HG03039 (cell line): ENCODE measurements at regions not wholly inside any gene's neighbourhood (a gene's known extent, or its start where the extent isn't known, plus 50 kb on each side); places are given as distances from the start of the nearest gene placed in this dataset.
"Not testable (repeated sequence)": the region's sequence is repeated elsewhere in the genome, so short reads cannot be mapped to it uniquely, and the experiment has no call there.

Source experiments
- ATAC-seq: cut with Tn5 transposase; IDR thresholded peaks from one replicate; pipeline ENCODE4 v1.9.1; 2021; ENCODE audit warnings: mild to moderate bottlenecking, moderate library complexity; ENCODE audit not compliant: unreplicated experiment

DNA sequence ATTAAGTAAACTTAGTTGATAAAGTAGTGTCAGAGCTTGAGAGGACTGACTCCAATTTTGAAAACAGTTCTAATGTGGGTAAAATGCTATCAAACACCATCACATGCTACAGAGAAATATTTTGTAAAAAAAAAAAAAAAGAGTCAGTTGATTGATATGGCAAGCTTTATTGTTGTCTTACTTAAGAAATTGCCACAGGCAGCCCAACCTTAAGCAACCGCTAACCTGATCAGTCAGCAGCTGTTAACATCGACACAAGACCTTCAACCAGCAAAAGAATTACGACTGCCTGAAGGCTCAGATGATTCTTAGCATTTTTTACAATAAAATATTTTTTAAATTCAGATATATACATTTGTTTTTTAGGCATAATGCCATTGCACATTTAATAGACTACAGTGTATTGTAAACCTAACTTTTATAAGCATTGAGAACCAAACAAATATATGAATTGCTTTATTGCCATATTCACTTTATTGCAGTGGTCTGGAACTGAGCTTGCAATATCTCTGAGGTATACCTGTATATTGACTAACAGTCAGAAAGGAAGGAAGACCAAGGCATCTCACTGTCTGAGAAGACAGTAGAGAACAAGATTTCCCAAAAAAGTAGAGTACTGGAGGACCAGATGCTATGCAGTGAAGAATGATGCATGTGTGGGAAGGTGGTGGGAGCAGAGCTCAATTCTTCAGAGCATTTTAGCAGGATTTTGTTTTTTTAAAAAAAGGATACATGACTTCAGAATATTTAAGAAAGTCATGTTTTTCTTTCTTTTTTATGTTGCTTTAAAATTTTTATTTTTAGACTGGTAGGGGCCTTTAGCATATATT, 973.8 kb upstream of the GYPC start:
- ATAC-seq, result no peak

DNA sequence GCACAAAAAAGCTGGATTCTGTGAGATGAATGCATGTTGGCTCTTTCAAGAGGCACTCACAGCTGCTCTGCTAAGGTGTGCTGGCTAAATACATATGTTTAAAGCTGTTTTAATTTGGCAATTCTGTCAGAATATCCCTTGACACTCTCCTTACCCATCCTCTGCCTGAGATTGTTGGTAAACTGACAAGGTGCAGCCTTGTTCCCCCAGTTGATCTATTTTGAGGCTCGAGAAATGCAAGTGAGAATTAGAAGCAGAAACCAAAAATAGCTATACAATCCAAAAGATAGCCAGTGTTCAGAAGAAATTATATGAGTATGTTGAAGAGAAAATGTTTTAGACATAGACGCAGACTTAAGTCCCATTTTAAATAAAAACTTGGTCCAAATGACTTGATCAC, 971.7 kb upstream of the GYPC start:
- ATAC-seq, result no peak

DNA sequence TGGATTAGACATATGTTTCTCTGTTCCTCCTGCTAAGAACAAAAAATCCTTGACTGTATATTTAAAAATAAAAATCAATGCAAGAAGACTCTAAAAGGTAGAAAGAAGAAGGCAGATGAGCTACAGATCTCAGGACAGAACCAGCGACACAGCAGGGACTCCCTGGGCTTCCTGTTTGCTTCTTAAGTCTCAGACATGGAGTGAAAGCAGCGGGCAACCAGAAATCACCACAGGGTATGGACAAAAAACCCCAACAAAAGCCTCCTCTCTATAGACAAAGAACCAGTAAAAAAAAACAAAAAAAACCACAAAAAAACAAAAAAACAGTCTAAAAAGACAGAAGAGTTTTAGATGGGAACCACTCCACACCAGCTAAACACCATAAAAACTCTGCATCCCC, 971.0 kb upstream of the GYPC start:
- ATAC-seq, result no peak

DNA sequence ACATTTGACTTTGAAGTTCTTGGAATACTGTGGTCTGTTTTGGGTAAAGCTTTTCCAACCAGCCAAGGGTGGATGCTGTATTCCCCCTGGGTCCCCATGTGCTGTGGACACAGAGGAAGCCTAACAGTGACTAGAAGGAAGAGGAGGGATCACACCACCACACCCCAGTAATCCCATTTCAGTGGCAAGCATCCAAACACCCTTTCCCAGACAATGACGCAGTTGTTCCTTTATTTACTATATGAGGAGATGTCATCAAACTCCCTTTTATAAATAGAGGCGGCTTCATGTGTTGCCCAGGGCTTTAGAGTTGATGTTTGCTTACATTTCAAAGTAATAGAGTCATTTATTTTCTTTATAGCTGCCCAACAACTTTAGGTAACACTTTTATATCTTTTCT, 959.4 kb upstream of the GYPC start:
- ATAC-seq, result no peak

DNA sequence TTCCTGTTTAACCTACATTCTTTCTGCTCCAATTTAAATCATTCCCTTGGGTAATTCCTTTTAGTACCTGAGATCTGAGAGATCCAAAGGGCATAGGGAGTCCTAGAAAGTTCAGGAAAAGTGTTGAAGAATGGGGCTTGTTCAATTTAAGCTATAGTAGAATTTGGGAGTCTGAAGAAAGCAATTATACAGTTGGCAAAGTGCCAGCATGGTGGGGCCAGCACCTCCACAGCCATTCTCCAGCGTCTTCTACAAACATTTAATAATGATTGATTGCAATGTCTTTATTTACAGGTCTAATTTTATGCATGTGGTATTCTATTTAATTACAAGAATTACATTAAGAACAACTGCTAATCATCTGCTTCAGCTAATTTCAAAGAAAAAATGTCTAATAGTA, 957.7 kb upstream of the GYPC start:
- no peak for ATAC-seq

DNA sequence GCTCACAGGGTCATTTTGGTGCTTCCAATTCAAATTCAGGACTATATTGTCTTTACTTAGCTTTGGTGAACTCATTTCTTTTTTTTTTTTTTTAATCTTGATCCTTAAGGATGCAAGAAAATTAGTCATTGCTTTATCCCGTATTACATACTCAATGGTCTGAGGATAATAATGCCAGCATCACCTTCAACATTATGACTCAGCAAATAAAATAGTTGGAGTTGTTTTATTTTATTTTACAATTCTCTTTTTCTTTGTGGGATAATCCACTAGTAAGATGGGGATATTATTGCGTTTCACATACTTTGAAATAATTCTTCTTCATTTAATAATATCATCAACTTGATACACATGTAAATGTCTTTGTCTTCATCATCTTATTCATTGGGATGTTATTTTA, 954.9 kb upstream of the GYPC start:
- ATAC-seq, result no peak

DNA sequence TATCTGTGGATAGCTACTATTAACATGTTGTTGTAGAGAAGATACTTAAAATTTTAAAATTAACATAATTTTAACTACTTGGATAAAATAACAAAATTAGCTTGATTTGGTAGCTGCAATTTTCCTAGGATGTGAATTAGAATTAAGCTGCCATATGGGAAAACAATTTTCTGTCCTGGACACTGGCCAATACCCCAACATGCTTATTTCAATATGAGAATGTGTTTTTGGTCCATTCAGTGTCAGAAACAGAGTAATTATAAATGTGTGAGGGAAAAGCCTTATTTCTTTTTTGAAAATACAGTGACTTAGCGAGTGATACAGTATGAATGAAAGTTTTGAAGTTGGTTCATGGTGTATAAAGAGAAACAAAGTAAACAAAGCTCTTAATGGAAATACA, 948.3 kb upstream of the GYPC start:
- no peak for ATAC-seq

DNA sequence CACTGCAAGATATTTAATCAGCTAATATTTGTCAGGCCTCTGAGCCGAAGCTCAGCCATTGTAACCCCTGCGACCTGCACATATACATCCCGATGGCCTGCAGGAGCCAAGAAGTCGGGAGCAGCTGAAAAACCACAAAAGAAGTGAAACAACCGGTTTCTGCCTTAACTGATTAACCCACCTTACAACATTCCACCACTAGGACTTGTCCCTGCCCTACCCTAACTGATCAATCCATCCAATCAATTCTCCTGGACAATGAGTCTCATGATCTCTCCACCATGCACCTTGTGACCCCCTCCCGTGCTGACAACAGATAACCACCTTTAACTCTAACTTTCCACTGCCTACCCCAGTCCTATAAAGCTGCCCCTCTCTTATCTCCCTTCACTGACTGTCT, 945.4 kb upstream of the GYPC start:
- ATAC-seq, result no peak

DNA sequence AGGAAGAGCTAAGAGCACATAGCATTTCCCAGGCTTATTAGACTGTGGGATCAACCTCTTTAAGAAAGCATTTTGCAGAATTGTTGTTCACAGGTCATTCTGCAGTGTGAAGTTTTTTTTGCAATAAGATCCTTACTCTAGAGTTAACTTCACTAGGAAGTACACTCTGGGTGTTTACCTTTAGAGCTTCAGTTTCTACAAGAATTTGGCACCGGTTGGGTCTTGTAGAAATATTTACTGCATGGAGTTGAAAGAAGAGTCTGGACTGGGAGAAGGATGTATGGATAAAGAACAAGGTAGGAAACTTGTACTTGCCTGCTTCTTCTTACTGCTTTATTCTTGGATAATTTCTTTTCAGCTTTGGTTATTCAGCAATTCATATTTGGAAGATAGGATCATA, 944.9 kb upstream of the GYPC start:
- no peak for ATAC-seq

DNA sequence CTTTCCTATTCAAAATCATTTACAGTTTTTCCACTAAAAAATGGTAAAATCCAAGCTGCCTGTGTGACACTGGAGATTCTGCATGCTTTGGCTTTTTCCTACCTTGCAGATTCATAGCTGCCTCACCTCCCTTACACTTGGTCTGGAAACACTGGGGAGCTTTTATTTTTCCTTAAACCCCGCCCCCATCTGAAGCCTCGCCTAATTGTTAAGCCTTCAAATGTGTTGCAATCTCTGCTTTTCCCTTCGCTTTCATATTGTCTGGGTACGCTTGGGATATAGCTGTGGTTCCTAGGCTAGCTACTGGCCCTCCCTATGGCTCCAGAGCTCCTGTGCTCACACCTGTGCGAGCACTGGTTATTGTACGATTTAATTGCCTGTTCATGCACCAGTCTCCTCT, 942.4 kb upstream of the GYPC start:
- no peak for ATAC-seq

DNA sequence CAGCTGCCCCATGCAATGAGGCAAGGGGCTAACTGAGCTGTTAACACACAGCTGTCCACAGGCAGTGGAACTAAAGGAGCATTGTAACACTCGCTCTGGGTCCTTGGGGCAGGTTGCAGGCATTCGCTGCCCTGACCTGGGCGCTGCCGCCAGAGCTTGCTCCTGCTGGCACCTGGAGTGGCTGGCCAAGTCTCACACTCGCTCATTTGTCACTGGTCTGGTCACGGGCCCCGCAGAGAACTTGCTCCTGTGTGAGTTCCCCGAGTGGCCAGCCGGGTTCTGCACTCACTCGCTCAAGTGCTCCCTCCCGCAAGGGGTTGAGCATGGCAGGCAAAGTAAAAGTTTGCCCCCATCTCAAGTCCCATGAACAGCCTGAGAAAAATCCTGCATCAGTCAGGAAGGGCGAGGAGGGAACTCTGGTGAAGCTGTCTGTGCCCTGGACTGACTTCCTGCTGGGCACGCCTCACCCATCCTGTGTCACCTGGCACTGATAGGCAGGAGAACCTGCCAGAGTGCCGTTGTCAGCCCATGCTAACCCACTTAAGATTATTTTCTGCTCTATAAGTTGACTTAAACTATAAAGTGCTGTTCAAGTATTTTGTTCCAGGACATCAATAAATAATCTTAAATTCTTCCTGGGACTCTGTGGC, 934.8 kb upstream of the GYPC start:
- no peak for ATAC-seq

DNA sequence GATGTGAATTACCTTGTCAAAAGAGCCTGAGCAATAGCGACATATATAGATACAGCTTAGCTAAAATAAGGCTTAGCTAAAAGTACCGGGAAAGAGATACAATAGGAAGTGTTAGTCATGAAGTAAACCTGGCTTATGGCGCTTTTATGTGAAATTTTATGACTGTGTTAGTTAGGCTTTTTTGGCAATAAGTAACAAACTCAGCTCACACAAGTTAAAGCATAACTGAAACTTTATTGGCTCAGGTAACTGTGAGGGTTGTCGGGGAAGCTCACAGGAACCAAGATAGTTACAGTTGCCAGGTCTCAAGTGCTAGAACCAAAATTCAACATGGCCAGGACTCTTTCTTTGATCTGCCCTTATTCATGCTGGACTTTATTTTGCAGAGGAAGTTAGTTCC, 925.0 kb upstream of the GYPC start:
- no peak for ATAC-seq

DNA sequence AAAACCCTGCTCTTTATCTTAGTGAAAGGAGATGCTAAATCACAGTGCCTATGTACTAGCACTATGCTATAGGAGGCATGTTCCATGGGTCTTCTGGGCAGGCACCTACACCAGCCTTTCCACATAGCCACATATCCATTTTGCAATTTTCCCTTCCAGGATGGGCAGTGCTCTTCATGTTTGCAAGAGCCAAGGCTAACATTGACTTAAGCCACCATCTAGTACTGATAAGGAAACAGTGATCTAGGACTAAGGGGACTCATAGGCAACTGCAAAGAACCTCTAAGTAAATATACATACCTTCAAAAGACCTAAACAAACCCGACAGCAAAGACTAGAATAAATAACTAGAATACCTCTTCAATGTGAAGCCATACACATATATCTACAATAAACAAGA, 919.7 kb upstream of the GYPC start:
- no peak for ATAC-seq

DNA sequence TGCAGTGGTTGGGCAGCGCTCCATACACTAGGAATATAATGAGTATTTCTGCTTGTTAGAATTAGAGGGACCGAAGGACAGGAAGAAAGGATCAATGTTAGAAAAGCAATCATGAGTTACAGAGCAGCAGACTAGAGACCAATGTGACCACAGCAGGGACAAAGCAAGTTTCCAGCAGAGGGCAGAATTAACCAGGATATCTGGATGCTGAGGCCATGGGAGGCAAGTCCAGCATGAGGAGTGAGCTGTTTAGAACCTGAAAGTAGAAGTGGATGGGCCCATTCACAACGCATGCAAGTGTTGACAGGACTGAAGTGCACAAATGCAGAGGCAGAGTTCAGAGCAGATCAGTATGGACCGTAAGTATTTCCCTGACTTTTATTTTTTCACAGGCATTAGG, 910.4 kb upstream of the GYPC start:
- ATAC-seq, result no peak

DNA sequence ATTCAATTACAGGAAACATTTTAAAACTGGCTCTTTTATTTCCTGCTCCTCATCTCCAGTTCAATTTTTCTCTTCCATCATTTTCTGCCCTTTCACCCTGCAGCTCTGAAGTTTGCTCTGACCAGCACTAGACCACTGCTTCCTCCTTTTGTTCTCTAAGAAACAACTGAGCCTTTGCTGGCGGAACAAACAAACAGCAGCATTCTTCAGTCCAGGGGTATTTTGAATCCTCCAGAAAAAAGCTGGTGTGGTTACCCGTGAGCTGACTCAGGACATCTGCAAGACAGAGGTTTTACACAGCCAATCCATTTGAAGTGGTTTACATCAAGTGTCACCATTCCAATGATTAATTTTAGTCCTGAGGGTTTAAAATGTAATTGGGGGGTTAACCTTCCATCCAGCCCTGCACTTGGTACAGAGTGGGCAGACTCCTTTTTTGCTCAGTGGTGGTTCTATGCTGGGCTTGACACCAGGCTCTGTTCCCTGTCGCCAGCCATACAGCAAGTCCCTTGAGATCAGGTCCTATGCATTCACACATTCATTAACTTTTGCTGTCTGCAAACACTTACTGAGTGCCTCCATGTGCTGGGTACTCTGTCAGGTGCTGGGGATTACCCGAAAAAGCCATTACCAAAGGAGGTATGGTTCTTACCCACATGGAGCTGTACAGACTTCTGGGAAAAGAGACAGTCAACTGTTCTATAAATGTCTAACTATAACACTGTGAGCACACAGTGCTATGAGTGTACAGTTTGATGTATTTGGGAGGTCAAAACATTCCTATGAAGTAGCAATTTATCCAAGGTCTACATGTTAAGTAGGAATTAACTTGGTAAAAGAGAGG, 909.4 kb upstream of the GYPC start:
- ATAC-seq, result no peak

DNA sequence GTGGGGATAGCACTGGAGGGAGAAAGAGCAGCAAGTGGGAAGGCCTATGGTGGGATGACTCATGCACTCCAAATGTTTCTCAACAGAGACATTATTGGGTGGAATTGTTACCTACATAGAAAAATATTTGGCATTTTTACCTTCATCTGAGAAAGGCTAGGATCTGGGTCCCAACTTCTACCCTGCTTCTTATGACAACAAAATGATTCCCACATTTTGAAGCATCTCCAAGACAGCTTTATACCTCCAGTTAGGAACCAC, 908.9 kb upstream of the GYPC start:
- no peak for ATAC-seq

DNA sequence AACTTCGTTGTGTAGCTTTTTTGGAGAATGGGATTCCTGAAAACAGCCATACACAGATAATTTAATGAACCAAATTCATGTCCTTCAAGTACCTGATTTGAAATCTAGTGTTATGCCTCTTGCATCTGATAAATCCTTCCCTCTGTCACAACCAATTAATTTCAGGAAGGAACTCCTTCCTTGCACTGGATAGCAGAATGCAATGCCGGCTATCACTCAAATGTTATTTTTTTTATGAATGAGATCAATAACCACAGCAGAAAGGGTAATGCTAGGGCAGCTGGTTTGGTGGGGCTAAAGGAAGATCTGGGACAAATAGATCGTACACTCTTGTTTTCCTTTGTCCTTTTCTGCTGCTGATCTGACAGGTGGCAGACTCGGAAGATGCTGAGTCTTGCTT, 899.5 kb upstream of the GYPC start:
- no peak for ATAC-seq

DNA sequence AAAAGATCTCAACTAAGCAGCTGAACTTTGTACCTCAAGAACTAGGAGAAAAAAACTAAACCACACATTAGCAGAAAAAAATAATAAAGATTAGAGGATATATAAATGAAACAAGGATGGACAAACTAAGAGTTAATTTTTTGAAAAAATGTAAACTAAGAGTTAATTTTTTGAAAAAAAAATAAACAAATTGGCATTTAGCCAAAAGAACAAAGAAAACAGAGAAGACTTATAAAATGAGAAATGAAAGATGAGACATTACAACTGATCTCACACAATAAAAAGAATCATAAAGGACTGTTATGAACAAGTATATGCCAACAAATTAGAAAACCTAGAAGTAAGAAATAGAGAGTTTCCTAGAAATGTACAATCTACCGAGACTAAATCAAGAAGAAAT, 859.2 kb upstream of the GYPC start:
- no peak for ATAC-seq

DNA sequence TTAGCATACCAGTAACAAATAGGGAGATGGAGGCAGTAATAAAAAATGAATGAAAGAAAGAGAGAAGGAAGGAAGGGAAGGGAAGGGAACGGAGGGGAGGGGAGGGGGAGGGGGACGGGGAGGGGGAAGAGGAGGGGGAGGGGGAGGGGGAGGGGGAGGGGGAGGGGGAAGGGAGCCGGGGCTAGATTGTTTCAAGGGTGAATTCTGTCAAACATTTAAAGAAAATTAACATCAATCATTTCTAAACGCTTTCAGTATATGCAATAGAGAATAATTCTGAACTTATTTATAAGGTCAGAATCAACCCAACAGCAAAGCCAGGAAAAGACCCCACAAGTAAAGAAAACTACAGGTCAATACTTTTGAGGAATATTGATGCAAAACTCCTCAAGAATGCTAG, 858.8 kb upstream of the GYPC start:
- no peak for ATAC-seq

DNA sequence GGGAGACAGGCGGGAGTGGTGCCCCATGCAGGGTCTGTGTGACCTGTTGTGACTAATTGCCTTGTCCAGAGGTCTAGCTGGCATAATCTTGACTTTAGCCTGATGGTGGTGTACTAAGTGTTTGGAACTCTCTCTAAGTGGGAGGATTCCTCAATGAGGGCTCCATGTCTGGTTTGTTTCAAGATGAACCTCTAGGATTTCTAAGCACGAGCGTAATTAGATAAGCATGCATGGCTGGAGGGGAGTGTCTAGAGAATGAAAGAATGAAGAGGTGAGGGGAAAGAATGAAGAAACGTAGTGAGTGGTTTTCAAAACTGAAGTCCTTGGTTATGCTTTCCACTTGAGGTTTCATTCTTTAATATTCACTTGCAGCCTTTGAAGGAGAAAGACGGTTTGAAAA, 833.2 kb upstream of the GYPC start:
- no peak for ATAC-seq

DNA sequence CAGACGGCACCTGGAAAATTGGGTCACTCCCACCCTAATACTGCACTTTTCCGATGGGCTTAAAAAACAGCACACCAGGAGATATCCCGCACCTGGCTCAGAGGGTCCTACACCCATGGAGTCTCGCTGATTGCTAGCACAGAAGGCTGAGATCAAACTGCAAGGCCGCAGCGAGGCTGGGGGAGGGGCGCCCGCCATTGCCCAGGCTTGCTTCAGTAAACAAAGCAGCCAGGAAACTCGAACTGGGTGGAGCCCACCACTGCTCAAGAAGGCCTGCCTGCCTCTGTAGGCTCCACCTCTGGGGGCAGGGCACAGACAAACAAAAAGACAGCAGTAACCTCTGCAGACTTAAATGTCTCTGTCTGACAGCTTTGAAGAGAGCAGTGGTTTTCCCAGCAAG, 830.2 kb upstream of the GYPC start:
- not testable (repeated sequence) for ATAC-seq

DNA sequence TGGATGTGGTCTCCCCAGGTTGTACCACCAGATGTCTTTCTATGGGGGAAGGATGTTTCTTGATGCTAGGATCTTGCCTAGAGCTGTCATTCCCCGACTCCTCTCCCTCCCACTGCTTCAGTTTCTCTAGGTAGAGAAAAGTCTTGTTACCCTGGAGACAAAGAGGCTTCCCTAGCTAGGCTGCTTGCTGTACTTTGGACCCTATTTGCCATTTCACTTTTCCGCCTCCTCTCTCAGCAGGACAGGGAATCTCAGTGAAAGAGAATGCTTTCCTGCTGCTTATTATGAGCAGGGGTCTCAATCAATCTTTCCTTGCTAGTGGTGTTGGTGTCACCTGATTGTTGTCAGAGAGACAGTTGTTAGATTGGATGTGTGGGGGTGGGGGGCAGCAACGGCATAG, 818.8 kb upstream of the GYPC start:
- no peak for ATAC-seq
